H9 (cell line): ENCODE measurements at regions not wholly inside any gene's neighbourhood (a gene's known extent, or its start where the extent isn't known, plus 50 kb on each side); places are given as distances from the start of the nearest gene placed in this dataset.

ENCODE experiments used
- DNase-seq: peaks from one replicate; pipeline ENCODE4 v3.0.0-alpha.2; 2017
- H2AFZ ChIP-seq: one replicate; pipeline ENCODE4 v1.6.1; 2013; ENCODE audit warnings: mild to moderate bottlenecking, low read length, control low read depth, moderate library complexity
- H2AK5ac ChIP-seq: 2 replicates; pipeline ENCODE4 v1.6.1; 2013; ENCODE audit warnings: low read length, control low read depth, mixed read lengths; ENCODE audit not compliant: insufficient read length
- H2BK120ac ChIP-seq: one replicate; pipeline ENCODE4 v1.6.1; 2013; ENCODE audit warnings: low read depth, mild to moderate bottlenecking, low read length, control low read depth, inconsistent platforms; ENCODE audit not compliant: poor library complexity, severe bottlenecking
- H2BK12ac ChIP-seq: 2 replicates; pipeline ENCODE4 v1.6.1; 2013; ENCODE audit warnings: low read length, control low read depth, mixed read lengths, low read depth; ENCODE audit not compliant: insufficient read length
- H2BK15ac ChIP-seq: 2 replicates; pipeline ENCODE4 v1.6.1; 2013; ENCODE audit warnings: low read depth, low read length, control low read depth
- H2BK20ac ChIP-seq: one replicate; pipeline ENCODE4 v1.6.1; 2013; ENCODE audit warnings: low read depth, mild to moderate bottlenecking, low read length, control low read depth, inconsistent platforms; ENCODE audit not compliant: poor library complexity, severe bottlenecking
- H2BK5ac ChIP-seq: 2 replicates; pipeline ENCODE4 v1.6.1; 2013; ENCODE audit warnings: low read length, control low read depth, mixed read lengths; ENCODE audit not compliant: insufficient read length
- H3K14ac ChIP-seq: 2 replicates; pipeline ENCODE4 v1.6.1; 2013; ENCODE audit warnings: low read length, control low read depth; ENCODE audit not compliant: insufficient read depth
- H3K18ac ChIP-seq: 2 replicates; pipeline ENCODE4 v1.6.1; 2013; ENCODE audit warnings: low read depth, mild to moderate bottlenecking, mixed read lengths, low read length, control low read depth; ENCODE audit not compliant: insufficient read length
- H3K23ac ChIP-seq: 2 replicates; pipeline ENCODE4 v1.6.1; 2013; ENCODE audit warnings: low read length, control low read depth, mixed read lengths, low read depth; ENCODE audit not compliant: insufficient read length
- H3K23me2 ChIP-seq: 2 replicates; pipeline ENCODE4 v1.6.1; 2013; ENCODE audit warnings: low read depth, mild to moderate bottlenecking, mixed read lengths, low read length, control low read depth; ENCODE audit not compliant: insufficient read length, poor library complexity, severe bottlenecking
- H3K27ac ChIP-seq: 2 replicates; pipeline ENCODE4 v1.5.1; 2013; ENCODE audit warnings: low read length, control low read depth, mixed read lengths, low read depth; ENCODE audit not compliant: insufficient read length
- H3K27me3 ChIP-seq: 2 replicates; pipeline ENCODE4 v1.6.1; 2013; ENCODE audit warnings: low read length, control low read depth, inconsistent platforms; ENCODE audit not compliant: insufficient read depth
- H3K4ac ChIP-seq: 2 replicates; pipeline ENCODE4 v1.6.1; 2013; ENCODE audit warnings: low read depth, mild to moderate bottlenecking, control low read depth, inconsistent platforms, low read length, moderate library complexity
- H3K4me1 ChIP-seq: 2 replicates; pipeline ENCODE4 v1.6.1; 2013; ENCODE audit warnings: low read length, control low read depth, inconsistent platforms; ENCODE audit not compliant: insufficient read depth
- H3K4me2 ChIP-seq: 2 replicates; pipeline ENCODE4 v1.6.1; 2013; ENCODE audit warnings: low read length, control low read depth, mixed read lengths; ENCODE audit not compliant: insufficient read length, insufficient read depth
- H3K56ac ChIP-seq: 2 replicates; pipeline ENCODE4 v1.6.1; 2013; ENCODE audit warnings: low read depth, mild to moderate bottlenecking, mixed read lengths, low read length, control low read depth; ENCODE audit not compliant: insufficient read length
- H3K79me1 ChIP-seq: 2 replicates; pipeline ENCODE4 v1.6.1; 2013; ENCODE audit warnings: low read depth, mild to moderate bottlenecking, moderate library complexity, low read length, control low read depth, inconsistent platforms; ENCODE audit not compliant: insufficient read depth, poor library complexity, severe bottlenecking
- H3K79me2 ChIP-seq: 2 replicates; pipeline ENCODE4 v1.6.1; 2013; ENCODE audit warnings: low read length, control low read depth, inconsistent platforms; ENCODE audit not compliant: insufficient read depth
- H3K9ac ChIP-seq: 2 replicates; pipeline ENCODE4 v1.6.1; 2013; ENCODE audit warnings: low read length, control low read depth, mixed read lengths; ENCODE audit not compliant: insufficient read length; ENCODE audit errors: extremely low read depth
- H3K9me3 ChIP-seq: one replicate; pipeline ENCODE4 v1.6.1; 2013; ENCODE audit warnings: low read depth, low read length, inconsistent platforms; ENCODE audit not compliant: control insufficient read depth
- H3T11ph ChIP-seq: one replicate; pipeline ENCODE4 v1.6.1; 2013; ENCODE audit warnings: mild to moderate bottlenecking, low read length, control low read depth, inconsistent platforms
- H4K20me1 ChIP-seq: one replicate; pipeline ENCODE4 v1.6.1; 2013; ENCODE audit not compliant: control insufficient read depth, insufficient read length, insufficient read depth
- H4K5ac ChIP-seq: 2 replicates; pipeline ENCODE4 v1.6.1; 2013; ENCODE audit warnings: low read depth, mild to moderate bottlenecking, mixed read lengths, low read length, control low read depth; ENCODE audit not compliant: insufficient read length
- H4K8ac ChIP-seq: replicated peaks from 2 replicates; pipeline ENCODE4 v1.6.1; 2013; ENCODE audit warnings: low read length, control low read depth, mixed read lengths, low read depth; ENCODE audit not compliant: insufficient read length
- H4K91ac ChIP-seq: 2 replicates; pipeline ENCODE4 v1.6.1; 2013; ENCODE audit warnings: low read depth, mild to moderate bottlenecking, moderate library complexity, mixed read lengths, low read length, control low read depth; ENCODE audit not compliant: insufficient read length
- H3K27ac Mint-ChIP-seq, 3 experiments: 2 replicates in 2 of 3; 3 replicates in 1 of 3; pipeline ENCODE4 v1.8.0; 2020 to 2021; ENCODE audit warnings: mixed read lengths in 3 of 3, mild to moderate bottlenecking in 1 of 3, moderate library complexity in 1 of 3
- H3K27me3 Mint-ChIP-seq: 2 replicates; pipeline ENCODE4 v1.8.0; 2021; ENCODE audit warnings: low read depth, mild to moderate bottlenecking, moderate library complexity, mixed read lengths
- H3K36me3 Mint-ChIP-seq, 3 experiments: 2 replicates in 2 of 3; 3 replicates in 1 of 3; pipeline ENCODE4 v1.8.0; 2020 to 2021; ENCODE audit warnings: low read depth in 3 of 3, mixed read lengths in 3 of 3; ENCODE audit not compliant: insufficient read depth in 1 of 3
- H3K4me1 Mint-ChIP-seq, 2 experiments: 2 replicates each; pipeline ENCODE4 v1.8.0; 2020; ENCODE audit warnings: mixed read lengths in 2 of 2
- H3K4me3 Mint-ChIP-seq, 2 experiments: 2 replicates in 1 of 2; 3 replicates in 1 of 2; pipeline ENCODE4 v1.8.0; 2020 to 2021; ENCODE audit warnings: mild to moderate bottlenecking in 2 of 2, mixed read lengths in 2 of 2, moderate library complexity in 1 of 2
- H3K9me3 Mint-ChIP-seq, 2 experiments: 2 replicates in 1 of 2; 3 replicates in 1 of 2; pipeline ENCODE4 v1.8.0; 2020; ENCODE audit warnings: mild to moderate bottlenecking in 2 of 2, mixed read lengths in 2 of 2, moderate library complexity in 1 of 2
- CTCF ChIP-seq: fragments of 200-600 bp; sonication (generic); conservative IDR thresholded peaks from 3 replicates; pipeline ENCODE4 v1.8.0; 2021; ENCODE audit warnings: antibody characterized with exemption, mild to moderate bottlenecking
- WGBS: extraction: QIAGEN DNeasy Blood & Tissue Kit; methylation state at CpG from one replicate; pipeline ENCODE4 v1.1.7; 2013; ENCODE audit warnings: missing lambda C conversion rate, low lambda C conversion rate, mixed read lengths; ENCODE audit not compliant: insufficient read length; ENCODE audit errors: extremely low coverage; 5-methylcytosine and 5-hydroxymethylcytosine counted together

- Mint-ChIP-seq H3K4me3 (no peak overlapping the region), H3K9me3 (no peaks in the 10 kb centered on the region), H3K4me1 (peaks cover 14 to 19% of the 10 kb centered on the region in 2 experiments), H3K27ac (no peak overlapping the region), H3K36me3 (peaks cover 0 to 3% (median 0%) of the 10 kb centered on the region in 3 experiments; a peak in 3 of 7 replicates), H3K27me3 (no peaks in the 10 kb centered on the region)
- DNase-seq = no peak
- no peak overlapping the region for H2AFZ ChIP-seq
- no peaks in the 10 kb centered on the region for H4K20me1 ChIP-seq
- H3K23me2 ChIP-seq = no peaks in the 10 kb centered on the region
- peaks cover 1% of the 10 kb centered on the region; the same call in 1 of the 2 replicates for H3K79me2 ChIP-seq
- peaks cover 6% of the 10 kb centered on the region for H3K79me1 ChIP-seq
- H3K27ac ChIP-seq = no peak overlapping the region
- no peak overlapping the region for H3K23ac ChIP-seq
- no peak overlapping the region for H2BK120ac ChIP-seq
- H3K56ac ChIP-seq = no peak overlapping the region
- H3T11ph ChIP-seq = no peak overlapping the region
- WGBS = no CpG with 5 or more reads among the region's 1 CpG
- H3K4me2 ChIP-seq = no peak overlapping the region
- H2BK15ac ChIP-seq = no peak overlapping the region
- no peak overlapping the region for H3K18ac ChIP-seq
- H2BK20ac ChIP-seq = no peak overlapping the region
- TF ChIP-seq CTCF = no peak
- H3K14ac ChIP-seq = no peak overlapping the region
- no peak overlapping the region for H4K8ac ChIP-seq
- no peaks in the 10 kb centered on the region for H3K9me3 ChIP-seq
- no peak overlapping the region for H2AK5ac ChIP-seq
- H3K27me3 ChIP-seq = no peaks in the 10 kb centered on the region
- H3K4ac ChIP-seq = no peak overlapping the region
- H4K91ac ChIP-seq = no peak overlapping the region
- no peak overlapping the region for H3K9ac ChIP-seq
- H3K4me1 ChIP-seq = peaks cover 4% of the 10 kb centered on the region; the same call in 1 of the 2 replicates
- no peak overlapping the region for H2BK12ac ChIP-seq
- H4K5ac ChIP-seq = no peak overlapping the region
- no peak overlapping the region for H2BK5ac ChIP-seq
Observed at GRCh38 chr18:39770399-39770798, 2184.6 kb upstream of the PIK3C3 start.
